ENCODE measurements at regions not wholly inside any gene's neighbourhood (a gene's known extent, or its start where the extent isn't known, plus 50 kb on each side); places are given as distances from the start of the nearest gene placed in this dataset.

DNA sequence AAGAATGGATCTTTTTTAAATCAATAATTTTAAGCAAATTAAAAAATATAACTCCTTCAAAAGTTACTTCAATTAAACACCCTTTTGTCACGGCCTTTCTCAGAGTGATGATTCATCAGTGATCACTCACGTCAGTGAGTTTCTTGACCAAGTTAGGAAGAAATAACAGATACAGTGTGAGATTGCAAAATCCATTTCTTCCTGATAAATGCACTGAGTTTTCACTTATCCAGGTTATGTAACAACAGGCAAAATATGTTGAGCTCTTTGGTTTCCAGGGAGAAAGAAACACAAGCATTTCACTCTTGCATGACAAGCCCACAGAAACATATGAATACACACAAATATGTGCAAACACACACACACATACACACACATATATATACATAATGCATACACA lies 195.9 kb upstream of the CYRIA start:
- TF ChIP-seq, protein P1, sequence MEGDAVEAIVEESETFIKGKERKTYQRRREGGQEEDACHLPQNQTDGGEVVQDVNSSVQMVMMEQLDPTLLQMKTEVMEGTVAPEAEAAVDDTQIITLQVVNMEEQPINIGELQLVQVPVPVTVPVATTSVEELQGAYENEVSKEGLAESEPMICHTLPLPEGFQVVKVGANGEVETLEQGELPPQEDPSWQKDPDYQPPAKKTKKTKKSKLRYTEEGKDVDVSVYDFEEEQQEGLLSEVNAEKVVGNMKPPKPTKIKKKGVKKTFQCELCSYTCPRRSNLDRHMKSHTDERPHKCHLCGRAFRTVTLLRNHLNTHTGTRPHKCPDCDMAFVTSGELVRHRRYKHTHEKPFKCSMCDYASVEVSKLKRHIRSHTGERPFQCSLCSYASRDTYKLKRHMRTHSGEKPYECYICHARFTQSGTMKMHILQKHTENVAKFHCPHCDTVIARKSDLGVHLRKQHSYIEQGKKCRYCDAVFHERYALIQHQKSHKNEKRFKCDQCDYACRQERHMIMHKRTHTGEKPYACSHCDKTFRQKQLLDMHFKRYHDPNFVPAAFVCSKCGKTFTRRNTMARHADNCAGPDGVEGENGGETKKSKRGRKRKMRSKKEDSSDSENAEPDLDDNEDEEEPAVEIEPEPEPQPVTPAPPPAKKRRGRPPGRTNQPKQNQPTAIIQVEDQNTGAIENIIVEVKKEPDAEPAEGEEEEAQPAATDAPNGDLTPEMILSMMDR (IDR thresholded peaks at IDR 0.05), result no peak
- TF ChIP-seq POLR2A (IDR thresholded peaks at IDR 0.05), result no peak

All from esophagus squamous epithelium (tissue), 4 donors.